Breast epithelium (tissue), 3 donors: ENCODE measurements at regions not wholly inside any gene's neighbourhood (a gene's known extent, or its start where the extent isn't known, plus 50 kb on each side); places are given as distances from the start of the nearest gene placed in this dataset.
"Not testable (repeated sequence)": the region's sequence is repeated elsewhere in the genome, so short reads cannot be mapped to it uniquely, and the experiment has no call there.

Source experiments
- CTCF ChIP-seq, 3 donors: fragments of 450-650 bp; IDR thresholded peaks; one replicate each; pipeline ENCODE4 v1.5.1; 2016 to 2017; ENCODE audit warnings: antibody characterized with exemption in 3 of 3, mild to moderate bottlenecking in 3 of 3, moderate library complexity in 3 of 3
- POLR2A ChIP-seq: fragments of 450-650 bp; IDR thresholded peaks from one replicate; pipeline ENCODE4 v1.6.1; 2016; ENCODE audit warnings: antibody characterized with exemption, mild to moderate bottlenecking, moderate library complexity

DNA sequence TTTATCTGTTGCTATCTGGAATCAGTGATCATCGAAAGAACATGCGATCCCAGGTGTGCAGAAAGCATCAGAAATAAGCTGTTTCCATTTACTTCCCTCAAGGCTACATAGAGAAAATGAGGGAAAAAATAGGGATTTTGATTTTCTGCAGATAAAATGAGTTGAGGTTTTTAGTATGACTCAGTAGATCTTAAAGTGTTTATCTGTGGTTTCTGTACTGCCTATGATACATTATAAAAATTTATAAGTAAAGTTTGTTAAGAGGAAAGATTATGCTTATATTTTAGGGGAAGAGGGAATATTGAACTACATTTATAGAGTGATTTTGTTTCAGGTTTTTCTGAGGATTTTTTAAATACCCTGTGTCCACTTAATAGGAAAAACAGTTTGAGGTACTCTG is 125.2 kb downstream of the GOSR1 start:
- TF ChIP-seq CTCF (IDR thresholded peaks at IDR 0.05); POLR2A: not testable (repeated sequence)
